CD14-positive monocyte (primary cell): ENCODE measurements at regions not wholly inside any gene's neighbourhood (a gene's known extent, or its start where the extent isn't known, plus 50 kb on each side); places are given as distances from the start of the nearest gene placed in this dataset.
A peak's percentile ranks its signal among the peaks of the same experiment; 100 is the strongest.

Experiments
- DNase-seq, 3 donors: peaks; one replicate each; pipeline ENCODE4 v3.0.0-alpha.2; 2011 to 2022
- H2AFZ ChIP-seq: 2 replicates; pipeline ENCODE4 v1.6.0; 2012; ENCODE audit warnings: mild to moderate bottlenecking, low read depth, low read length, inconsistent platforms; ENCODE audit not compliant: insufficient read depth, poor library complexity, severe bottlenecking
- H3K27ac ChIP-seq, 2 donors: 1 replicate in 1 of 2; 2 replicates in 1 of 2; pipeline ENCODE4 v1.5.1; 2012 to 2013; ENCODE audit warnings: low read length in 2 of 2, control low read depth in 1 of 2, inconsistent platforms in 1 of 2, low read depth in 1 of 2, mild to moderate bottlenecking in 1 of 2
- H3K27me3 ChIP-seq, 2 donors: one replicate each; pipeline versions ENCODE4 v1.6.0 to v1.6.1; 2011 to 2013; ENCODE audit warnings: low read length in 2 of 2; ENCODE audit not compliant: control insufficient read depth in 2 of 2, insufficient read depth in 2 of 2
- H3K36me3 ChIP-seq, 2 donors: replicated peaks in 1 of 2; 1 replicate in 1 of 2; 2 replicates in 1 of 2; pipeline versions ENCODE4 v1.5.1 to v1.6.1; 2012 to 2013; ENCODE audit warnings: low read length in 2 of 2, control low read depth in 1 of 2, inconsistent platforms in 1 of 2, mild to moderate bottlenecking in 1 of 2; ENCODE audit not compliant: insufficient read depth in 2 of 2, control insufficient read depth in 1 of 2
- H3K4me1 ChIP-seq, 2 donors: 1 replicate in 1 of 2; 2 replicates in 1 of 2; pipeline versions ENCODE4 v1.5.1 to v1.6.1; 2012 to 2013; ENCODE audit warnings: low read length in 2 of 2, control low read depth in 1 of 2, inconsistent platforms in 1 of 2, mild to moderate bottlenecking in 1 of 2, moderate library complexity in 1 of 2; ENCODE audit not compliant: insufficient read depth in 2 of 2, control insufficient read depth in 1 of 2
- H3K4me2 ChIP-seq: replicated peaks from 2 replicates; pipeline ENCODE3; 2012; ENCODE audit warnings: low read length, moderate library complexity, mild to moderate bottlenecking; ENCODE audit not compliant: poor library complexity, severe bottlenecking; ENCODE audit errors: extremely low read depth
- H3K4me3 ChIP-seq, 3 experiments: fragments of 200-600 bp in 1 of 3; sonication (generic) in 1 of 3; replicated peaks in 1 of 3; 1 replicate in 2 of 3; 2 replicates in 1 of 3; pipeline ENCODE4 v1.5.1; 2011 to 2013; ENCODE audit warnings: low read length in 3 of 3, mild to moderate bottlenecking in 3 of 3, control low read depth in 2 of 3, low read depth in 2 of 3, inconsistent platforms in 1 of 3, moderate library complexity in 1 of 3
- H3K79me2 ChIP-seq: 2 replicates; pipeline ENCODE4 v1.6.0; 2012; ENCODE audit warnings: mild to moderate bottlenecking, control low read depth, inconsistent platforms, low read length, moderate library complexity; ENCODE audit not compliant: insufficient read depth
- H3K9ac ChIP-seq: 2 replicates; pipeline ENCODE4 v1.6.0; 2017; ENCODE audit warnings: low read length, mild to moderate bottlenecking; ENCODE audit not compliant: insufficient read depth, poor library complexity, severe bottlenecking
- H3K9me3 ChIP-seq, 2 donors: replicated peaks in 1 of 2; 1 replicate in 1 of 2; 2 replicates in 1 of 2; pipeline versions ENCODE4 v1.5.1 to v1.6.1; 2012 to 2013; ENCODE audit warnings: low read length in 2 of 2, control low read depth in 1 of 2; ENCODE audit not compliant: control insufficient read depth in 1 of 2, insufficient read depth in 1 of 2
- H4K20me1 ChIP-seq: 2 replicates; pipeline ENCODE4 v1.6.0; 2012; ENCODE audit warnings: mild to moderate bottlenecking, low read length, control low read depth, moderate library complexity; ENCODE audit not compliant: insufficient read depth
- H3K27ac Mint-ChIP-seq, 7 donors: one replicate each; pipeline ENCODE4 v1.8.0; 2020; ENCODE audit warnings: mild to moderate bottlenecking in 7 of 7, mixed read lengths in 7 of 7, moderate library complexity in 6 of 7, inconsistent platforms in 2 of 7
- H3K27me3 Mint-ChIP-seq, 3 donors: one replicate each; pipeline ENCODE4 v1.8.0; 2021 to 2022; ENCODE audit warnings: low read depth in 3 of 3, mild to moderate bottlenecking in 3 of 3, mixed read lengths in 3 of 3, moderate library complexity in 3 of 3, inconsistent platforms in 1 of 3
- H3K36me3 Mint-ChIP-seq, 2 donors: one replicate each; pipeline ENCODE4 v1.8.0; 2020; ENCODE audit warnings: mixed read lengths in 2 of 2, inconsistent platforms in 1 of 2, mild to moderate bottlenecking in 1 of 2
- H3K4me1 Mint-ChIP-seq: one replicate; pipeline ENCODE4 v1.8.0; 2020; ENCODE audit warnings: mild to moderate bottlenecking, mixed read lengths
- H3K4me3 Mint-ChIP-seq, 2 donors: one replicate each; pipeline ENCODE4 v1.8.0; 2020; ENCODE audit warnings: mild to moderate bottlenecking in 2 of 2, mixed read lengths in 2 of 2, moderate library complexity in 1 of 2
- H3K9me3 Mint-ChIP-seq, 7 donors: one replicate each; pipeline ENCODE4 v1.8.0; 2020 to 2022; ENCODE audit warnings: mixed read lengths in 7 of 7, mild to moderate bottlenecking in 6 of 7, moderate library complexity in 6 of 7, inconsistent platforms in 2 of 7
- WGBS: methylation state at CpG from one replicate; pipeline ENCODE4 v1.1.5; 2013; ENCODE audit warnings: missing lambda C conversion rate; ENCODE audit not compliant: insufficient coverage; 5-methylcytosine and 5-hydroxymethylcytosine counted together
- intact Hi-C, 2 donors: fragments of 100-400 bp; cut with micrococcal nuclease; formaldehyde crosslinking; loops; one replicate each; pipeline versions ENCODE4 v1.15.0 to v1.15.1; 2023
- TF ChIP-seq, protein P1 (sequence below): fragments of 200-600 bp; IDR thresholded peaks from one replicate; pipeline ENCODE4 v1.8.0; 2022; ENCODE audit warnings: antibody characterized with exemption, mild to moderate bottlenecking

DNA sequence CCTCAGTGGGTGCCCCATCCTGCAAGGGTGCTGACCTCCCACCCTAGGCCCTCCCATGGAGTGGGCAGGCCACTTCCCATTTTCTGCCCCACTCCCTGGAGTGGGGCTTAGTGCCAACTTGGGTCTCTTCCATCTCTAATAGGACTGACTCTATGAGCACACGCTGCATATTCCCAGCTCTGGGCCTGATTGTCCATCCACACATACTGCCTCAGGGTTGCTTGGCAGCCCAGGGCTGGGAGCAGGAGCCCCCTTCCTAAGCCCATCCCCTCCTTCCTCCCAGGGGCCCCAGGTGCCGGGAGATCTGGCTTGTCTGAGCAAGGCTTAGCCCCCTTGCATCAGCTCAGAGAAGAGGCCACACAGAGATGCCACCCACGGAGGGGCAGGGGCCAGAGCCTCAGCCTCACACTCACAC lies 55.1 kb downstream of the PJA1 start:
- Mint-ChIP-seq H3K27ac (no peak overlapping the region), H3K36me3 (no peaks in the 10 kb centered on the region), H3K4me1 (no peaks in the 10 kb centered on the region), H3K4me3 (no peak overlapping the region), H3K9me3 (peaks cover 0 to 3% (median 0%) of the 10 kb centered on the region in 7 donors), H3K27me3 (peaks cover 0 to 6% (median 4%) of the 10 kb centered on the region in 3 donors)
- H3K4me1 ChIP-seq, result no peaks in the 10 kb centered on the region
- no peaks in the 10 kb centered on the region for H3K36me3 ChIP-seq
- H3K27me3 ChIP-seq, result no peaks in the 10 kb centered on the region
- no peak overlapping the region for H3K4me3 ChIP-seq
- WGBS, result no CpG with 5 or more reads among the region's 3 CpGs
- no peak overlapping the region for H3K9ac ChIP-seq
- no peak for DNase-seq
- H4K20me1 ChIP-seq, result no peaks in the 10 kb centered on the region
- intact Hi-C loops, result no loop called here
- H3K4me2 ChIP-seq, result no peak overlapping the region
- H3K9me3 ChIP-seq, result no peaks in the 10 kb centered on the region
- no peak overlapping the region for H2AFZ ChIP-seq
- no peaks in the 10 kb centered on the region for H3K79me2 ChIP-seq
- TF ChIP-seq, protein P1, sequence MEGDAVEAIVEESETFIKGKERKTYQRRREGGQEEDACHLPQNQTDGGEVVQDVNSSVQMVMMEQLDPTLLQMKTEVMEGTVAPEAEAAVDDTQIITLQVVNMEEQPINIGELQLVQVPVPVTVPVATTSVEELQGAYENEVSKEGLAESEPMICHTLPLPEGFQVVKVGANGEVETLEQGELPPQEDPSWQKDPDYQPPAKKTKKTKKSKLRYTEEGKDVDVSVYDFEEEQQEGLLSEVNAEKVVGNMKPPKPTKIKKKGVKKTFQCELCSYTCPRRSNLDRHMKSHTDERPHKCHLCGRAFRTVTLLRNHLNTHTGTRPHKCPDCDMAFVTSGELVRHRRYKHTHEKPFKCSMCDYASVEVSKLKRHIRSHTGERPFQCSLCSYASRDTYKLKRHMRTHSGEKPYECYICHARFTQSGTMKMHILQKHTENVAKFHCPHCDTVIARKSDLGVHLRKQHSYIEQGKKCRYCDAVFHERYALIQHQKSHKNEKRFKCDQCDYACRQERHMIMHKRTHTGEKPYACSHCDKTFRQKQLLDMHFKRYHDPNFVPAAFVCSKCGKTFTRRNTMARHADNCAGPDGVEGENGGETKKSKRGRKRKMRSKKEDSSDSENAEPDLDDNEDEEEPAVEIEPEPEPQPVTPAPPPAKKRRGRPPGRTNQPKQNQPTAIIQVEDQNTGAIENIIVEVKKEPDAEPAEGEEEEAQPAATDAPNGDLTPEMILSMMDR, result no peak
- H3K27ac ChIP-seq, result no peak overlapping the region

DNA sequence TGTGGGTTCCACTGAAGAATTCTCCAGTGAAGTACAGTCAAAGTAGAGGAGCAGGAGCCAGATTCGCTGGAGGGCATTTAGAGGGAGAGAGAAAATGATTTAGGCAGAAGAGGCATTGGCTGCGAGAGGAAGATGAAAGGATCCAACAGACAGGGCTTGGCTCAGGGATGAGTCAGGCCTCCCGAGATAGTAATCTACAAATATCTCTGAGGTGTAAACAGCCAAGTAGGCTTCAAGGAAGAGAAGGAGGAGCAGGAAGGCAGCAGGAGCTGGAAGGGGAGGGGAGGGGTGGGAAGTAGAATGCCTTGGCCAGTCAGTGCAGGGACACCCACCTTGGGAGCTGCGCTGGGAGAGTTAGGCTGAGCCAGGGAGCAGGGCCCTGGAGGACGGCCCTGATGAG lies 55.5 kb downstream of the PJA1 start:
- no peaks in the 10 kb centered on the region for H3K36me3 ChIP-seq
- no peaks in the 10 kb centered on the region for H3K9me3 ChIP-seq
- H3K27me3 Mint-ChIP-seq, result peaks cover 0 to 6% (median 4%) of the 10 kb centered on the region in 3 donors
- H3K27ac ChIP-seq, result no peak overlapping the region
- peaks cover 0 to 3% (median 0%) of the 10 kb centered on the region in 7 donors for H3K9me3 Mint-ChIP-seq
- H3K9ac ChIP-seq, result no peak overlapping the region
- H3K4me1 ChIP-seq, result no peaks in the 10 kb centered on the region
- no peaks in the 10 kb centered on the region for H3K79me2 ChIP-seq
- no peak overlapping the region for H2AFZ ChIP-seq
- no peaks in the 10 kb centered on the region for H3K27me3 ChIP-seq
- 71% methylated on average over 1 of the region's 5 CpGs for WGBS
- TF ChIP-seq, protein P1, result no peak
- intact Hi-C loops, result no loop called here
- no peaks in the 10 kb centered on the region for H3K36me3 Mint-ChIP-seq
- H4K20me1 ChIP-seq, result no peaks in the 10 kb centered on the region
- no peak overlapping the region for H3K4me3 ChIP-seq
- H3K4me2 ChIP-seq, result no peak overlapping the region
- no peak for DNase-seq
- peak overlapping the region in 1 of 7 donors; percentile 37 for H3K27ac Mint-ChIP-seq
- no peaks in the 10 kb centered on the region for H3K4me1 Mint-ChIP-seq
- no peak overlapping the region for H3K4me3 Mint-ChIP-seq
